ENCODE measurements at regions not wholly inside any gene's neighbourhood (a gene's known extent, or its start where the extent isn't known, plus 50 kb on each side); places are given as distances from the start of the nearest gene placed in this dataset.

DNA sequence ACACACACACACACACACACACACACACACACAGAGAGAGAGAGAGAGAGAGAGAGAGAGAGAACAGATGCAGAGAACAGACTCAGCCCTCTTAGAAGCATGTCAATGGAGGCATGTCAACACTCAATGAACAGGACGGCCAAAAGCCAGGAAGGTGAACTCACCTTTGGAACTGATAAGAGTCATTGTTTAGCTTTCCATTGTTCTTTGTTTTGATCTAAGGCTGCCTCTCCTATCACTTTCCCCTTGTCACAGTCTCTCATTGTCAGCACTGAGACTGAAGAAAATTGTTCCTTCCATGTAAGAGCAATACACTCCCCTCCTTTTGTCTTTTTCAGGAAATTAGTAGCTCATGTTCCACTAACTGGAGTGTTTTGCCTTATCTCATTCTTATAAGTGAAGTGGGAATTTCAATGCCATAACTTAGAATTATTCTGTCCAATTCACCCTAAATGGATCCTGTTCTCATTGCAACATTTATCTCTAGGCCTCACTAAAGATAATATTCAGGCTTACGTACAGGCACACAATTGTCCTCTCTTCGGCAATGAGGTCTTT lies 218.0 kb downstream of the DUSP6 start:
- Histone ChIP-seq H3K79me2 (ENCODE audit: control insufficient read depth, insufficient read depth, low read length) (no peaks in the 10 kb centered on the region), H3K27ac (ENCODE audit: control insufficient read depth, insufficient read depth, low read length) (no peak overlapping the region), H3K27me3 (ENCODE audit: control insufficient read depth, extremely low read depth, insufficient read depth, low read length) (no peaks in the 10 kb centered on the region), H3K9me1 (ENCODE audit: control insufficient read depth, extremely low read depth, insufficient read depth, low read length) (no peaks in the 10 kb centered on the region), H3K4me1 (ENCODE audit: control insufficient read depth, extremely low read depth, insufficient read depth, low read length) (peaks cover 18% of the 10 kb centered on the region), H4K20me1 (ENCODE audit: control insufficient read depth, extremely low read depth, insufficient read depth, low read length) (no peaks in the 10 kb centered on the region), H2AFZ (ENCODE audit: control insufficient read depth, low read length) (no peak overlapping the region), H3K9ac (ENCODE audit: control insufficient read depth, extremely low read depth, insufficient read depth, low read length) (no peak overlapping the region), H3K4me3 (ENCODE audit: control insufficient read depth in 2 of 3, extremely low read depth in 1 of 3, insufficient read depth in 2 of 3, low read depth in 1 of 3, low read length in 3 of 3) (no peak overlapping the region), H3K36me3 (ENCODE audit: control insufficient read depth in 2 of 2, extremely low read depth in 1 of 2, insufficient read depth in 2 of 2, low read length in 2 of 2) (no peaks in the 10 kb centered on the region), H3K4me2 (ENCODE audit: control insufficient read depth, extremely low read depth, insufficient read depth, low read depth, low read length) (no peak overlapping the region), H3K9me3 (ENCODE audit: control insufficient read depth, low read depth, low read length) (no peaks in the 10 kb centered on the region)
- FAIRE-seq (peak; percentile 61), DNase-seq (ENCODE audit: low read depth, low spot score) (no peak)
- dilution Hi-C loops (cut with MboI; ENCODE audit: extremely low pct_ligation_motif_present, low sequenced_read_pairs) = no loop called here
- TF ChIP-seq, protein P1, sequence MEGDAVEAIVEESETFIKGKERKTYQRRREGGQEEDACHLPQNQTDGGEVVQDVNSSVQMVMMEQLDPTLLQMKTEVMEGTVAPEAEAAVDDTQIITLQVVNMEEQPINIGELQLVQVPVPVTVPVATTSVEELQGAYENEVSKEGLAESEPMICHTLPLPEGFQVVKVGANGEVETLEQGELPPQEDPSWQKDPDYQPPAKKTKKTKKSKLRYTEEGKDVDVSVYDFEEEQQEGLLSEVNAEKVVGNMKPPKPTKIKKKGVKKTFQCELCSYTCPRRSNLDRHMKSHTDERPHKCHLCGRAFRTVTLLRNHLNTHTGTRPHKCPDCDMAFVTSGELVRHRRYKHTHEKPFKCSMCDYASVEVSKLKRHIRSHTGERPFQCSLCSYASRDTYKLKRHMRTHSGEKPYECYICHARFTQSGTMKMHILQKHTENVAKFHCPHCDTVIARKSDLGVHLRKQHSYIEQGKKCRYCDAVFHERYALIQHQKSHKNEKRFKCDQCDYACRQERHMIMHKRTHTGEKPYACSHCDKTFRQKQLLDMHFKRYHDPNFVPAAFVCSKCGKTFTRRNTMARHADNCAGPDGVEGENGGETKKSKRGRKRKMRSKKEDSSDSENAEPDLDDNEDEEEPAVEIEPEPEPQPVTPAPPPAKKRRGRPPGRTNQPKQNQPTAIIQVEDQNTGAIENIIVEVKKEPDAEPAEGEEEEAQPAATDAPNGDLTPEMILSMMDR (optimal IDR thresholded peaks at IDR 0.05 in 1 of 3, IDR thresholded peaks at IDR 0.05 in 1 of 3, conservative IDR thresholded peaks at IDR 0.05 in 1 of 3; ENCODE audit: extremely low read depth in 1 of 3, insufficient read depth in 2 of 3, low read length in 3 of 3) = no peak
- no peak for TF ChIP-seq EZH2 (IDR thresholded peaks at IDR 0.05; ENCODE audit: low read length)

DNA sequence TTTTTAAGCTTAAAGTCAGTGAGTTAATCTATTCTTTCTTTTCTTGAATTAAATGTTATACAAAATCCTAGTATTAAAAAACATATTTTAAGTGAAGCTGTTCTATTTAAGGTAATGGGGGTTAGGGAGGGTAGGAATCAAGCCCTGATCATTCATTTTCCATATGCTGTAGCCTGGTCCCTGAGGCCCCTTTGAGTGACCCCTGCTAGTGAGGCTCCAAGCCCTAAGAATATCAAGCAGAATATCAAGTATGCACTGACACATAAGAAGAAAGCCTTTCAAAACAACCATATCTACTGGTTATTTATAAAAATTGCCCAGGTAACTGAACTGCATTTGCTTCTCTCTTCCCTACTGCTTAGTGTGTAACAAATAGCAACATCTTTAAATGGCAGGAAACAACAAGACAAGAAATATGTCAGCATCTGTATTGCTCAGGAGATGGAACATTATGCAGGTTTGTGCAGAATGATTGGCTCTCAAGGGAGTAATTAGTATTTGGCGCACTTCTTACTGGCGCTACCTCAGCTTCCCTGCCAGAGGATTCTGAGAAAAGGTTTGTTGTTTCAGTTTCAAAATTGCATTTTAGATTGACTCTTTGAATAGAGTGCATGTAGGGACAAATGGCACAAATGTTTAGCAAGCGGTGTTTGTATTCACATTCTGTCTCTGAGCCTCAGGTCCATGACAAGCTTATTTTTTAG lies 223.0 kb downstream of the DUSP6 start:
- DNase-seq (ENCODE audit: low read depth, low spot score) = no peak
- Histone ChIP-seq H3K9me1 (ENCODE audit: control insufficient read depth, extremely low read depth, insufficient read depth, low read length) (no peaks in the 10 kb centered on the region), H3K4me3 (ENCODE audit: control insufficient read depth in 2 of 3, extremely low read depth in 1 of 3, insufficient read depth in 2 of 3, low read depth in 1 of 3, low read length in 3 of 3) (no peak overlapping the region), H3K79me2 (ENCODE audit: control insufficient read depth, insufficient read depth, low read length) (no peaks in the 10 kb centered on the region), H3K27me3 (ENCODE audit: control insufficient read depth, extremely low read depth, insufficient read depth, low read length) (no peaks in the 10 kb centered on the region), H2AFZ (ENCODE audit: control insufficient read depth, low read length) (no peak overlapping the region), H3K9me3 (ENCODE audit: control insufficient read depth, low read depth, low read length) (no peaks in the 10 kb centered on the region), H3K27ac (ENCODE audit: control insufficient read depth, insufficient read depth, low read length) (no peak overlapping the region), H3K4me2 (ENCODE audit: control insufficient read depth, extremely low read depth, insufficient read depth, low read depth, low read length) (no peak overlapping the region), H4K20me1 (ENCODE audit: control insufficient read depth, extremely low read depth, insufficient read depth, low read length) (no peaks in the 10 kb centered on the region), H3K36me3 (ENCODE audit: control insufficient read depth in 2 of 2, extremely low read depth in 1 of 2, insufficient read depth in 2 of 2, low read length in 2 of 2) (no peaks in the 10 kb centered on the region), H3K9ac (ENCODE audit: control insufficient read depth, extremely low read depth, insufficient read depth, low read length) (no peak overlapping the region), H3K4me1 (ENCODE audit: control insufficient read depth, extremely low read depth, insufficient read depth, low read length) (peaks cover 3% of the 10 kb centered on the region)
- FAIRE-seq = no peak
- dilution Hi-C loops (cut with MboI; ENCODE audit: extremely low pct_ligation_motif_present, low sequenced_read_pairs) = no loop called here
- no peak for TF ChIP-seq EZH2 (IDR thresholded peaks at IDR 0.05; ENCODE audit: low read length)
- TF ChIP-seq, protein P1 (optimal IDR thresholded peaks at IDR 0.05 in 1 of 3, IDR thresholded peaks at IDR 0.05 in 1 of 3, conservative IDR thresholded peaks at IDR 0.05 in 1 of 3; ENCODE audit: extremely low read depth in 1 of 3, insufficient read depth in 2 of 3, low read length in 3 of 3) = no peak
